Ishikawa (cell line): ENCODE measurements at regions not wholly inside any gene's neighbourhood (a gene's known extent, or its start where the extent isn't known, plus 50 kb on each side); places are given as distances from the start of the nearest gene placed in this dataset.

Experiments
- CEBPB ChIP-seq: IDR thresholded peaks from 2 replicates; pipeline ENCODE4 v1.6.1; 2012
- EP300 ChIP-seq: IDR thresholded peaks from 2 replicates; pipeline ENCODE4 v1.6.1; 2012; ENCODE audit warnings: borderline replicate concordance
- FOXM1 ChIP-seq: IDR thresholded peaks from 2 replicates; pipeline ENCODE4 v1.6.1; 2012; ENCODE audit warnings: low read depth, borderline replicate concordance
- NFIC ChIP-seq: IDR thresholded peaks from 2 replicates; pipeline ENCODE4 v1.6.1; 2012
- RAD21 ChIP-seq: IDR thresholded peaks from 2 replicates; pipeline ENCODE4 v1.6.1; 2012; ENCODE audit warnings: low read depth
- REST ChIP-seq: IDR thresholded peaks from 2 replicates; pipeline ENCODE4 v1.6.1; 2012; ENCODE audit warnings: low read depth, mild to moderate bottlenecking
- TAF1 ChIP-seq: IDR thresholded peaks from 2 replicates; pipeline ENCODE4 v1.6.1; 2012; ENCODE audit warnings: low read depth, mild to moderate bottlenecking
- TCF12 ChIP-seq: IDR thresholded peaks from 2 replicates; pipeline ENCODE4 v1.6.1; 2012; ENCODE audit warnings: low read depth
- TEAD4 ChIP-seq: IDR thresholded peaks from 2 replicates; pipeline ENCODE4 v1.6.1; 2012
- USF1 ChIP-seq: IDR thresholded peaks from 2 replicates; pipeline ENCODE4 v1.6.1; 2012
- YY1 ChIP-seq: IDR thresholded peaks from 2 replicates; pipeline ENCODE4 v1.6.1; 2012; ENCODE audit warnings: low read depth
- ZBTB7A ChIP-seq: IDR thresholded peaks from 2 replicates; pipeline ENCODE4 v1.6.1; 2012; ENCODE audit warnings: low read depth
- TF ChIP-seq, protein P1 (sequence below): IDR thresholded peaks from 2 replicates; pipeline ENCODE4 v1.6.1; 2012

DNA sequence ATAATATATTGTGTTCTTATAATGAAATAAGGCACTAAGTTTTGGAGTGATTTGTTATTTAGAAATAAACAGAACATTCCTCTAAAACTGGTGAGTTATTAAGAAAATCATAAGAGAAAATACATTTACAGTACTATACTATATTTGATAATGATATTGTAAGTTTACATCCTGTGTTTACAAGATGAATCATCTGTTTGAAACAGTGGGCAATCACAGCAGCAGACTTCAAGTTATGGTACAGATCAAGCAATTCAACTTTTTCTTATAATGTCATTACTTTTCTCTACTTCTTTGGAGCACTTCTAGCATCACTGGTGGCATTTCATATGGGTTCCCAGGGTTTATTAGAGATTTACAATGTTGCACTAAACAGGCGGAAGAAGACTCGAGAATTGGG is 86.5 kb upstream of the BRINP3 start:
- TF ChIP-seq REST (no peak), TCF12 (no peak), EP300 (no peak), FOXM1 (no peak), TEAD4 (no peak), RAD21 (no peak), YY1 (no peak), NFIC (no peak), TAF1 (no peak), CEBPB (no peak), USF1 (no peak), ZBTB7A (no peak)
- TF ChIP-seq, protein P1, sequence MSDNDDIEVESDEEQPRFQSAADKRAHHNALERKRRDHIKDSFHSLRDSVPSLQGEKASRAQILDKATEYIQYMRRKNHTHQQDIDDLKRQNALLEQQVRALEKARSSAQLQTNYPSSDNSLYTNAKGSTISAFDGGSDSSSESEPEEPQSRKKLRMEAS = no peak
